ENCODE measurements at regions not wholly inside any gene's neighbourhood (a gene's known extent, or its start where the extent isn't known, plus 50 kb on each side); places are given as distances from the start of the nearest gene placed in this dataset.

GRCh38 chr11:134668796-134669195 lies 256.8 kb upstream of the B3GAT1 start (continued):
- TF ChIP-seq TFE3 (CRISPR knock-in tag; IDR thresholded peaks at IDR 0.05) (no peak), KMT2B (CRISPR knock-in tag; IDR thresholded peaks at IDR 0.05) (no peak), TBP (CRISPR knock-in tag; IDR thresholded peaks at IDR 0.05) (no peak), RNF2 (conservative IDR thresholded peaks at IDR 0.05; ENCODE audit: low read depth) (no peak), KAT2B (IDR thresholded peaks at IDR 0.05; ENCODE audit: borderline replicate concordance, low read depth, low read length) (no peak), NFATC3 (CRISPR knock-in tag; IDR thresholded peaks at IDR 0.05) (no peak), HMG20A (CRISPR knock-in tag; IDR thresholded peaks at IDR 0.05; ENCODE audit: borderline replicate concordance) (no peak), ZNF615 (CRISPR knock-in tag; IDR thresholded peaks at IDR 0.05; ENCODE audit: borderline replicate concordance) (no peak), SIX4 (CRISPR knock-in tag; IDR thresholded peaks at IDR 0.05) (no peak), ZFP37 (CRISPR knock-in tag; IDR thresholded peaks at IDR 0.05; ENCODE audit: borderline replicate concordance) (no peak)

DNA sequence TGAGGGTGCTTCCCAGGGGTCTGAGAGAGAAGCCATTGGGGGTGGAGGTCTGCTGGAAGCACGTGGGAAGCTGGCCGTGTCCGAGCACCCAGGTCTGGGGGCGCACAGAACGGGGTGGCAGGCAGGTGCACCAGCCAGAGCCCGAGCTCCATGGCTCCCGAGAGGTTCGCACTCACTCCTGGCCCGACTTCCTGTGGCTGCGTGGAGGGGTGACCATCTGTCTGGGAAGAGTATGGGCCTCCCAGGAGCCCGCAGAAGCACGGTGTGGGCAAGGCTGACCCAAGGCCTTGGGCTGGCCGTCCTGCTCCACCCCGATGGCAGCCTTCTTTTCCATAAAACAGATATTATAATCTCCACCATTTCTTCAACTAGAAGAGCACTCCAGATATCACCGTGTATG lies 256.0 kb upstream of the B3GAT1 start:
- in situ Hi-C loops (cut with HindIII; ENCODE audit: extremely low pct_ligation_motif_present, low pct_unique_long_range_greater_than_20kb) (no loop called here), intact Hi-C loops (cut with micrococcal nuclease; ENCODE audit: unreplicated experiment) (no loop called here)
- H3K4me3 ChIP-seq (replicated peaks in 1 of 3; ENCODE audit: insufficient read depth in 1 of 3, low read depth in 2 of 3, low read length in 3 of 3) = no peak overlapping the region
- DNase-seq (ENCODE audit: low spot score) (no peak), ATAC-seq (no peak), FAIRE-seq (no peak)
- H3K4me2 ChIP-seq (ENCODE audit: low read depth, low read length) = no peak overlapping the region
- BruUV-seq (replicated peaks) = no TSS peak
- ChIA-PET CTCF (ENCODE audit: low intra/inter-chr PET ratio, low total read pairs) (no interaction called here), POLR2A (no interaction called here)
- no peaks in the 10 kb centered on the region for H3K36me3 ChIP-seq (replicated peaks in 1 of 2; ENCODE audit: control insufficient read depth in 1 of 2, insufficient read depth in 2 of 2, low read length in 2 of 2)
- WGBS (ENCODE audit: low lambda C conversion rate) = 11% methylated on average over 6 of the region's 15 CpGs
- no peaks in the 10 kb centered on the region for H3K79me2 ChIP-seq (ENCODE audit: insufficient read depth, low read length)
- H3K9me3 ChIP-seq (ENCODE audit: low read length) = no peaks in the 10 kb centered on the region
- no peak overlapping the region for H3K27ac ChIP-seq (ENCODE audit: extremely low read length, insufficient read depth, low read length)
- no peaks in the 10 kb centered on the region for H4K20me1 ChIP-seq (ENCODE audit: insufficient read depth, low read length)
- H3K4me1 ChIP-seq (ENCODE audit: insufficient read depth, low read length) = no peaks in the 10 kb centered on the region
- H3K9ac ChIP-seq (ENCODE audit: insufficient read depth, low read depth, low read length) = no peak overlapping the region
- no peak overlapping the region for H2AFZ ChIP-seq (ENCODE audit: low read length)
- H3K27me3 ChIP-seq (ENCODE audit: control insufficient read depth in 1 of 2, insufficient read depth in 2 of 2, low read length in 2 of 2) = peaks cover 2 to 41% of the 10 kb centered on the region in 2 experiments; a peak in 4 of 5 replicates
- TF ChIP-seq, protein P1, sequence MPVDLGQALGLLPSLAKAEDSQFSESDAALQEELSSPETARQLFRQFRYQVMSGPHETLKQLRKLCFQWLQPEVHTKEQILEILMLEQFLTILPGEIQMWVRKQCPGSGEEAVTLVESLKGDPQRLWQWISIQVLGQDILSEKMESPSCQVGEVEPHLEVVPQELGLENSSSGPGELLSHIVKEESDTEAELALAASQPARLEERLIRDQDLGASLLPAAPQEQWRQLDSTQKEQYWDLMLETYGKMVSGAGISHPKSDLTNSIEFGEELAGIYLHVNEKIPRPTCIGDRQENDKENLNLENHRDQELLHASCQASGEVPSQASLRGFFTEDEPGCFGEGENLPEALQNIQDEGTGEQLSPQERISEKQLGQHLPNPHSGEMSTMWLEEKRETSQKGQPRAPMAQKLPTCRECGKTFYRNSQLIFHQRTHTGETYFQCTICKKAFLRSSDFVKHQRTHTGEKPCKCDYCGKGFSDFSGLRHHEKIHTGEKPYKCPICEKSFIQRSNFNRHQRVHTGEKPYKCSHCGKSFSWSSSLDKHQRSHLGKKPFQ (CRISPR knock-in tag; IDR thresholded peaks at IDR 0.05; ENCODE audit: insufficient replicate concordance) = no peak
- no peak for TF ChIP-seq EED (CRISPR knock-in tag; IDR thresholded peaks at IDR 0.05)
- TF ChIP-seq ZNF775 (CRISPR knock-in tag; IDR thresholded peaks at IDR 0.05; ENCODE audit: borderline replicate concordance) = no peak
- TF ChIP-seq ZNF839 (CRISPR knock-in tag; IDR thresholded peaks at IDR 0.05; ENCODE audit: borderline replicate concordance) = no peak
